Sigmoid colon (tissue), 6 donors: ENCODE measurements at regions not wholly inside any gene's neighbourhood (a gene's known extent, or its start where the extent isn't known, plus 50 kb on each side); places are given as distances from the start of the nearest gene placed in this dataset.

Experiments used
- DNase-seq: peaks from one replicate; pipeline ENCODE4 v3.0.0-alpha.2; 2019
- H3K27ac ChIP-seq, 4 donors: fragments of 200-600 bp; sonication (generic); one replicate each; pipeline ENCODE4 v1.5.1; 2016 to 2019; ENCODE audit warnings: mild to moderate bottlenecking in 1 of 4
- H3K27me3 ChIP-seq, 3 donors: fragments of 200-600 bp; sonication (generic); one replicate each; pipeline ENCODE4 v1.5.1; 2019; ENCODE audit warnings: mild to moderate bottlenecking in 1 of 3
- H3K36me3 ChIP-seq, 4 donors: fragments of 200-600 bp; sonication (generic); one replicate each; pipeline ENCODE4 v1.5.1; 2016 to 2019
- H3K4me1 ChIP-seq, 4 donors: fragments of 200-600 bp; sonication (generic); one replicate each; pipeline ENCODE4 v1.5.1; 2017 to 2019
- H3K4me3 ChIP-seq, 4 donors: fragments of 200-600 bp; sonication (generic); one replicate each; pipeline ENCODE4 v1.5.1; 2017 to 2019; ENCODE audit warnings: mild to moderate bottlenecking in 2 of 4, moderate library complexity in 1 of 4
- H3K9me3 ChIP-seq, 4 donors: fragments of 200-600 bp in 3 of 4; sonication (generic) in 3 of 4; one replicate each; pipeline versions ENCODE4 v1.5.1 to v1.6.1; 2013 to 2019
- EP300 ChIP-seq, 4 donors: sonication (generic); formaldehyde crosslinking; IDR thresholded peaks; one replicate each; pipeline ENCODE4 v1.6.1; 2017; ENCODE audit warnings: antibody characterized with exemption in 4 of 4
- POLR2A ChIP-seq, 2 donors: fragments of 450-650 bp; IDR thresholded peaks; one replicate each; pipeline ENCODE4 v1.6.1; 2016; ENCODE audit warnings: antibody characterized with exemption in 2 of 2, mild to moderate bottlenecking in 2 of 2, moderate library complexity in 2 of 2
- POLR2AphosphoS5 ChIP-seq, 4 donors: sonication (generic); formaldehyde crosslinking; IDR thresholded peaks; one replicate each; pipeline ENCODE4 v1.6.1; 2017; ENCODE audit warnings: antibody characterized with exemption in 4 of 4
- WGBS, 2 donors: extraction: QIAGEN DNeasy Blood & Tissue Kit; methylation state at CpG; one replicate each; pipeline ENCODE4 v1.1.7; 2013; 5-methylcytosine and 5-hydroxymethylcytosine counted together
- intact Hi-C: fragments of 100-400 bp; cut with DNase I; formaldehyde crosslinking; loops from one replicate; pipeline ENCODE4 v1.15.1; 2023
- TF ChIP-seq, protein P1 (sequence below), 4 experiments: fragments of 450-650 bp in 3 of 4; fragments of 200-600 bp in 1 of 4; IDR thresholded peaks; one replicate each; pipeline ENCODE4 v1.5.1; 2016 to 2019; ENCODE audit warnings: antibody characterized with exemption in 4 of 4, mild to moderate bottlenecking in 3 of 4, moderate library complexity in 2 of 4
- donor health status: healthy with polysubstance abuse.
- donor health status: healthy.

DNA sequence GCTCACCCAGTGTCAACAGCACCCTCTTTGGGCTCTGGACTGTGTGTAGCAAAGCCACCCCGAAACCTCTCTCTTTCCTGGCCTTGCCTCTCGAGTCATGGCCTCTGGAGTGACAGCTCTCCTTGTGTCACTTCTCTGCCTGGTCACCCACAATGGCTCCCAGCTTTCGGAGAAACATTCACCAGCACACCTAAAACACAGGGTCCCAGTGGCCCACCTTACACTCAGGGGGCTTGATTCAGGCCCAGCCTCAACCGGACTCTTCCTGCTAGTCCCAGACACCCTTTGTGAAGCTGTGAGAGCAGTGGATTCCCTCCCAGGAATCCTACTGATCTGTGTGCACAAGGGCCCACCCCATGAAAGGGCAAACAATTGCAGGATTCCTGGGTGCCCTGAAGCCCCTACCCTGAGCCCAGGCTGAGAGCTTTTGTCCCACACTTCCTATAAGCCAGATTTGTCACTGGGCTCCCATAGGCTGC lies 137.2 kb upstream of the HAAO start:
- Histone ChIP-seq H3K4me1 (peaks cover 0 to 81% (median 78%) of the 10 kb centered on the region in 4 donors), H3K9me3 (no peaks in the 10 kb centered on the region), H3K4me3 (no peak overlapping the region), H3K27ac (peak overlapping the region; percentile 86 to 95 (median 91)), H3K36me3 (no peaks in the 10 kb centered on the region), H3K27me3 (no peaks in the 10 kb centered on the region)
- WGBS, 2 donors, result 80 to 86% methylated on average over 4 of the region's 4 CpGs
- DNase-seq, result no peak
- intact Hi-C loops, result loop anchor here (5.0 kb wide), 2 partner anchors 82 to 102 kb away; no protein-coding TSS in a partner anchor
- no peak for TF ChIP-seq EP300 (IDR thresholded peaks at IDR 0.05)
- TF ChIP-seq POLR2A (IDR thresholded peaks at IDR 0.05), result no peak
- no peak for TF ChIP-seq POLR2AphosphoS5 (IDR thresholded peaks at IDR 0.05)
- TF ChIP-seq, protein P1, sequence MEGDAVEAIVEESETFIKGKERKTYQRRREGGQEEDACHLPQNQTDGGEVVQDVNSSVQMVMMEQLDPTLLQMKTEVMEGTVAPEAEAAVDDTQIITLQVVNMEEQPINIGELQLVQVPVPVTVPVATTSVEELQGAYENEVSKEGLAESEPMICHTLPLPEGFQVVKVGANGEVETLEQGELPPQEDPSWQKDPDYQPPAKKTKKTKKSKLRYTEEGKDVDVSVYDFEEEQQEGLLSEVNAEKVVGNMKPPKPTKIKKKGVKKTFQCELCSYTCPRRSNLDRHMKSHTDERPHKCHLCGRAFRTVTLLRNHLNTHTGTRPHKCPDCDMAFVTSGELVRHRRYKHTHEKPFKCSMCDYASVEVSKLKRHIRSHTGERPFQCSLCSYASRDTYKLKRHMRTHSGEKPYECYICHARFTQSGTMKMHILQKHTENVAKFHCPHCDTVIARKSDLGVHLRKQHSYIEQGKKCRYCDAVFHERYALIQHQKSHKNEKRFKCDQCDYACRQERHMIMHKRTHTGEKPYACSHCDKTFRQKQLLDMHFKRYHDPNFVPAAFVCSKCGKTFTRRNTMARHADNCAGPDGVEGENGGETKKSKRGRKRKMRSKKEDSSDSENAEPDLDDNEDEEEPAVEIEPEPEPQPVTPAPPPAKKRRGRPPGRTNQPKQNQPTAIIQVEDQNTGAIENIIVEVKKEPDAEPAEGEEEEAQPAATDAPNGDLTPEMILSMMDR (IDR thresholded peaks at IDR 0.05), result no peak

GRCh38 chr2:42928692-42929545 lies 136.5 kb upstream of the HAAO start:
- DNase-seq, result no peak
- no peak for TF ChIP-seq EP300 (IDR thresholded peaks at IDR 0.05)
- TF ChIP-seq, protein P1 (IDR thresholded peaks at IDR 0.05), result peak in 1 of 4 experiments; percentile 23
- intact Hi-C loops, result loop anchor here (5.0 kb wide), 1 partner anchor 102 kb away; no protein-coding TSS in a partner anchor
- no peak overlapping the region for H3K4me3 ChIP-seq
- H3K27me3 ChIP-seq, result no peaks in the 10 kb centered on the region
- whole genome bisulfite sequencing, 2 donors, result 24 to 61% methylated on average over 13 of the region's 13 CpGs
- H3K4me1 ChIP-seq, result peaks cover 0 to 88% (median 85%) of the 10 kb centered on the region in 4 donors
- H3K9me3 ChIP-seq, result no peaks in the 10 kb centered on the region
- peak overlapping the region; percentile 86 to 95 (median 91) for H3K27ac ChIP-seq
- H3K36me3 ChIP-seq, result no peaks in the 10 kb centered on the region

DNA sequence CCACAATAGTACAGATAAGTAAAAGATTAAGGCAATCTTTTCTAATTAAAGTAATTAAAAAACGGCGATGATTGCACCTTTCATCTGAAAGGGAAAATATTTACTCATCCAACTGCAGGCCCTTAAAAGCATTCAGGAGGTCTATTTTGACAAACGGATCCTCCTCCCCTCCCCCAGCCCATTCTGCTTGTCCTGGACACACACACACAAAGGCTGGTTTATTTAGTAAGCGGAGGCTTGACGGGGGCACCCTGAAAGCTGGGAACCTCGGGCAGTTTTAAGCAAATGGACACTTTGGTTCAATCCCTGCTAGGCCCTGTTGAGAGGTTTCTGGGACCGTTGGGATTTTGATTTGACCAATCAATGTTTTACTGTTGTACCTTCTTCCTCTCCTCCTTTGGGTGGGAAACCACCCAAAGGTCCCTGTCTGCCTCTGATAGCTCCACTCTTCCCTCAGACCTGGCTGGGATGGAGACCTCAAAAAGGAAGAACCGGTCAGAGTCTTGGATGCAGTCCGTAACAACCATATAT lies 135.8 kb upstream of the HAAO start:
- no peak for TF ChIP-seq POLR2A (IDR thresholded peaks at IDR 0.05)
- TF ChIP-seq EP300 (IDR thresholded peaks at IDR 0.05), result no peak
- no peak for TF ChIP-seq POLR2AphosphoS5 (IDR thresholded peaks at IDR 0.05)
- TF ChIP-seq, protein P1 (IDR thresholded peaks at IDR 0.05), result no peak
- Histone ChIP-seq H3K9me3 (no peaks in the 10 kb centered on the region), H3K4me1 (peaks cover 0 to 94% (median 92%) of the 10 kb centered on the region in 4 donors), H3K27ac (peak overlapping the region; percentile 86 to 95 (median 91)), H3K27me3 (no peaks in the 10 kb centered on the region), H3K36me3 (no peaks in the 10 kb centered on the region), H3K4me3 (no peak overlapping the region)
- 9 to 37% methylated on average over 9 of the region's 9 CpGs for WGBS, 2 donors
- intact Hi-C loops, result loop anchor here (5.0 kb wide), 1 partner anchor 101 kb away; no protein-coding TSS in a partner anchor
- DNase-seq, result no peak

- Histone ChIP-seq H3K4me3 (no peak overlapping the region), H3K27ac (peak overlapping the region; percentile 86 to 95 (median 91)), H3K9me3 (no peaks in the 10 kb centered on the region), H3K36me3 (no peaks in the 10 kb centered on the region), H3K27me3 (no peaks in the 10 kb centered on the region), H3K4me1 (peaks cover 0 to 94% (median 93%) of the 10 kb centered on the region in 4 donors)
- DNase-seq, result no peak
- 8 to 31% methylated on average over 10 of the region's 10 CpGs for WGBS, 2 donors
- intact Hi-C loops, result loop anchor here (5.0 kb wide), 1 partner anchor 100 kb away; no protein-coding TSS in a partner anchor
- TF ChIP-seq, protein P1 (IDR thresholded peaks at IDR 0.05), result no peak
- TF ChIP-seq POLR2AphosphoS5 (IDR thresholded peaks at IDR 0.05), result peak in 1 of 4 donors; percentile 7
These were observed 135.2 kb upstream of the HAAO start for GRCh38 chr2:42927334-42928160.
